Mucosa of descending colon (tissue), 3 donors: ENCODE measurements at regions not wholly inside any gene's neighbourhood (a gene's known extent, or its start where the extent isn't known, plus 50 kb on each side); places are given as distances from the start of the nearest gene placed in this dataset.

ENCODE experiments used
- ATAC-seq: fragments of 200-7000 bp; cut with Tn5 transposase; one replicate; pipeline ENCODE4 v1.9.1; 2020; ENCODE audit warnings: mild to moderate bottlenecking, moderate library complexity
- DNase-seq, 3 donors: peaks; one replicate each; pipeline ENCODE4 v3.0.0-alpha.2; 2020
- H3K36me3 ChIP-seq: fragments of 200-600 bp; one replicate; pipeline ENCODE4 v1.8.0; 2021; ENCODE audit warnings: low read depth, mild to moderate bottlenecking
- H3K4me1 ChIP-seq: fragments of 200-600 bp; one replicate; pipeline ENCODE4 v1.8.0; 2021; ENCODE audit warnings: low read depth, mild to moderate bottlenecking
- H3K4me3 ChIP-seq: fragments of 200-600 bp; one replicate; pipeline ENCODE4 v1.8.0; 2021; ENCODE audit warnings: mild to moderate bottlenecking
- H3K9me3 ChIP-seq: fragments of 200-600 bp; one replicate; pipeline ENCODE4 v1.8.0; 2021; ENCODE audit warnings: mild to moderate bottlenecking
- CTCF ChIP-seq: fragments of 200-600 bp; IDR thresholded peaks from one replicate; pipeline ENCODE4 v1.8.0; 2022; ENCODE audit warnings: antibody characterized with exemption, mild to moderate bottlenecking
- intact Hi-C, 2 donors: fragments of 100-400 bp; cut with DNase I in 1 of 2; cut with micrococcal nuclease in 1 of 2; formaldehyde crosslinking; loops; one replicate each; pipeline versions ENCODE4 v1.11.0 to v1.11.1; 2022; cut with DNase I, micrococcal nuclease
- donor health status: DM: no; HTN: no; CAD: no; lungs with moderate emphysema.
- donor health status: DM: no; HTN: no; CAD: no.
- donor health status: DM: no; HTN: yes; CAD: no.

- no peak overlapping the region for H3K4me3 ChIP-seq
These were observed 150.9 kb upstream of the KLF6 start for GRCh38 chr10:3935933-3936359.

GRCh38 chr10:3935141-3935540, 150.1 kb upstream of the KLF6 start:
- TF ChIP-seq CTCF = no peak
- intact Hi-C loops = no loop called here
- H3K4me3 ChIP-seq = no peak overlapping the region
- H3K36me3 ChIP-seq = no peaks in the 10 kb centered on the region
- no peaks in the 10 kb centered on the region for H3K9me3 ChIP-seq
- H3K4me1 ChIP-seq = peaks cover 13% of the 10 kb centered on the region
- ATAC-seq (peak; percentile 48), DNase-seq (peak in 1 of 3 donors; percentile 39)

More at GRCh38 chr10:3935933-3936359, 150.9 kb upstream of the KLF6 start:
- ATAC-seq = peak; percentile 89
- intact Hi-C loops = no loop called here
- TF ChIP-seq CTCF = no peak
- no peaks in the 10 kb centered on the region for H3K9me3 ChIP-seq
- H3K4me1 ChIP-seq = peaks cover 13% of the 10 kb centered on the region
- DNase-seq = peak in 1 of 3 donors; percentile 85
- H3K36me3 ChIP-seq = no peaks in the 10 kb centered on the region

GRCh38 chr10:3933733-3934132, 148.7 kb upstream of the KLF6 start:
- Histone ChIP-seq H3K36me3 (no peaks in the 10 kb centered on the region), H3K9me3 (no peaks in the 10 kb centered on the region), H3K4me3 (no peak overlapping the region), H3K4me1 (peaks cover 19% of the 10 kb centered on the region)
- intact Hi-C loops = no loop called here
- TF ChIP-seq CTCF = no peak
- ATAC-seq (no peak), DNase-seq (no peak)

- ATAC-seq (no peak), DNase-seq (no peak)
- intact Hi-C loops = no loop called here
- Histone ChIP-seq H3K4me3 (no peak overlapping the region), H3K4me1 (peaks cover 24% of the 10 kb centered on the region), H3K9me3 (no peaks in the 10 kb centered on the region), H3K36me3 (no peaks in the 10 kb centered on the region)
- TF ChIP-seq CTCF = no peak
These were observed 147.8 kb upstream of the KLF6 start for GRCh38 chr10:3932597-3933375.

GRCh38 chr10:3931901-3932300, 146.9 kb upstream of the KLF6 start:
- Histone ChIP-seq H3K36me3 (no peaks in the 10 kb centered on the region), H3K4me3 (no peak overlapping the region), H3K9me3 (no peaks in the 10 kb centered on the region), H3K4me1 (peaks cover 24% of the 10 kb centered on the region)
- intact Hi-C loops = no loop called here
- no peak for TF ChIP-seq CTCF
- DNase-seq (no peak), ATAC-seq (no peak)
